Urothelium cell line (cell line): ENCODE measurements at regions not wholly inside any gene's neighbourhood (a gene's known extent, or its start where the extent isn't known, plus 50 kb on each side); places are given as distances from the start of the nearest gene placed in this dataset.
"Not testable (repeated sequence)": the region's sequence is repeated elsewhere in the genome, so short reads cannot be mapped to it uniquely, and the experiment has no call there.

ENCODE experiments used
- DNase-seq: peaks from one replicate; pipeline ENCODE4 v3.0.0; 2011; ENCODE audit warnings: low spot score, mixed read lengths
- FAIRE-seq: peaks from 2 replicates; lab custom pipeline; 2011; peaks lifted over from hg19 to GRCh38; lab: Jason Lieb, UNC

- FAIRE-seq (no peak), DNase-seq (no peak)
Measured at GRCh38 chr6:99801805-99802204, 192.2 kb downstream of the MCHR2 start.

GRCh38 chr6:99802396-99803031 is 191.5 kb downstream of the MCHR2 start:
- no peak for DNase-seq
- FAIRE-seq: no peak

GRCh38 chr6:99808992-99809391 is 185.0 kb downstream of the MCHR2 start:
- DNase-seq (no peak), FAIRE-seq (no peak)

- FAIRE-seq (no peak), DNase-seq (no peak)
Measured at GRCh38 chr6:99810295-99810694, 183.7 kb downstream of the MCHR2 start.

GRCh38 chr6:99810942-99811620 is 182.9 kb downstream of the MCHR2 start:
- no peak for DNase-seq
- FAIRE-seq: no peak

- DNase-seq (no peak), FAIRE-seq (no peak)
Measured at GRCh38 chr6:99811636-99812035, 182.4 kb downstream of the MCHR2 start.

- DNase-seq (no peak), FAIRE-seq (no peak)
Measured at GRCh38 chr6:99813565-99813964, 180.5 kb downstream of the MCHR2 start.

- FAIRE-seq (no peak), DNase-seq (no peak)
Measured at GRCh38 chr6:99814230-99814928, 179.6 kb downstream of the MCHR2 start.

- DNase-seq: no peak
- no peak for FAIRE-seq
Measured at GRCh38 chr6:99816795-99817194, 177.2 kb downstream of the MCHR2 start.

GRCh38 chr6:99818161-99818560 is 175.9 kb downstream of the MCHR2 start:
- DNase-seq: no peak
- no peak for FAIRE-seq

GRCh38 chr6:99819853-99820252 is 174.2 kb downstream of the MCHR2 start:
- no peak for FAIRE-seq
- DNase-seq: no peak

GRCh38 chr6:99821164-99821563 is 172.9 kb downstream of the MCHR2 start:
- DNase-seq (no peak), FAIRE-seq (no peak)

- peak; percentile 55 for DNase-seq
- FAIRE-seq: no peak
Measured at GRCh38 chr6:99822741-99823512, 171.1 kb downstream of the MCHR2 start.

- not testable (repeated sequence) for FAIRE-seq, DNase-seq
Measured at GRCh38 chr6:99823513-99824235, 170.3 kb downstream of the MCHR2 start.

GRCh38 chr6:99833034-99833433 is 161.0 kb downstream of the MCHR2 start:
- FAIRE-seq (no peak), DNase-seq (no peak)

- DNase-seq: no peak
- no peak for FAIRE-seq
Measured at GRCh38 chr6:99836471-99836870, 157.6 kb downstream of the MCHR2 start.

GRCh38 chr6:99838607-99839006 is 155.4 kb downstream of the MCHR2 start:
- no peak for FAIRE-seq
- DNase-seq: no peak

- DNase-seq (no peak), FAIRE-seq (no peak)
Measured at GRCh38 chr6:99841297-99841696, 152.7 kb downstream of the MCHR2 start.

GRCh38 chr6:99846006-99846405 is 148.0 kb downstream of the MCHR2 start:
- DNase-seq (no peak), FAIRE-seq (no peak)

- FAIRE-seq (no peak), DNase-seq (no peak)
Measured at GRCh38 chr6:99850841-99851240, 143.2 kb downstream of the MCHR2 start.

- FAIRE-seq (no peak), DNase-seq (no peak)
Measured at GRCh38 chr6:99852031-99852430, 142.0 kb downstream of the MCHR2 start.
